GM12878 (cell line): ENCODE measurements at regions not wholly inside any gene's neighbourhood (a gene's known extent, or its start where the extent isn't known, plus 50 kb on each side); places are given as distances from the start of the nearest gene placed in this dataset.

Experiments
- BHLHE40 ChIP-seq, 2 experiments: fragments of 450-650 bp in 1 of 2; IDR thresholded peaks; 2 replicates each; pipeline ENCODE4 v1.6.1; 2011 to 2017; ENCODE audit warnings: low read depth in 2 of 2, borderline replicate concordance in 1 of 2, improper control_type of control experiment in 1 of 2, low read length in 1 of 2, mild to moderate bottlenecking in 1 of 2
- CBFB ChIP-seq: IDR thresholded peaks from 2 replicates; pipeline ENCODE4 v1.6.1; 2016; ENCODE audit warnings: antibody characterized with exemption, low read depth
- CHD2 ChIP-seq: IDR thresholded peaks from 2 replicates; pipeline ENCODE4 v1.6.1; 2011; ENCODE audit warnings: low read depth, low read length, improper control_type of control experiment, borderline replicate concordance
- CREM ChIP-seq: IDR thresholded peaks from 2 replicates; pipeline ENCODE4 v1.6.1; 2014; ENCODE audit warnings: antibody characterized with exemption, low read depth
- ETV6 ChIP-seq, 2 experiments: fragments of 450-650 bp in 1 of 2; IDR thresholded peaks in 1 of 2; conservative IDR thresholded peaks in 1 of 2; 2 replicates each; pipeline ENCODE4 v1.6.1; 2014; ENCODE audit warnings: antibody characterized with exemption in 1 of 2, borderline replicate concordance in 1 of 2, low read depth in 1 of 2, mild to moderate bottlenecking in 1 of 2, moderate library complexity in 1 of 2
- GABPA ChIP-seq: IDR thresholded peaks from 2 replicates; pipeline ENCODE4 v1.6.1; 2014; ENCODE audit warnings: antibody characterized with exemption, low read depth, mild to moderate bottlenecking, inconsistent platforms
- HDAC2 ChIP-seq: fragments of 200-600 bp; sonication (generic); IDR thresholded peaks from 2 replicates; pipeline ENCODE4 v1.6.1; 2017
- LARP7 ChIP-seq: fragments of 450-650 bp; IDR thresholded peaks from 2 replicates; pipeline ENCODE4 v1.6.1; 2017; ENCODE audit warnings: mild to moderate bottlenecking
- MTA2 ChIP-seq: fragments of 450-650 bp; IDR thresholded peaks from 2 replicates; pipeline ENCODE4 v1.6.1; 2016; ENCODE audit warnings: low read depth, mild to moderate bottlenecking, moderate library complexity
- MTA3 ChIP-seq: IDR thresholded peaks from 2 replicates; pipeline ENCODE4 v1.6.1; 2012; ENCODE audit warnings: low read length, inconsistent platforms, borderline replicate concordance
- MXI1 ChIP-seq: fragments of 150-350 bp; IDR thresholded peaks from 2 replicates; pipeline ENCODE4 v1.6.1; 2011; ENCODE audit warnings: low read depth, mild to moderate bottlenecking, inconsistent platforms, low read length, improper control_type of control experiment
- RUNX3 ChIP-seq: IDR thresholded peaks from 2 replicates; pipeline ENCODE4 v1.6.1; 2012; ENCODE audit warnings: low read length, inconsistent platforms
- SPI1 ChIP-seq: IDR thresholded peaks from 2 replicates; pipeline ENCODE4 v1.6.1; 2011; ENCODE audit warnings: low read depth, mild to moderate bottlenecking, low read length, moderate library complexity, borderline replicate concordance; ENCODE audit not compliant: insufficient read depth
- ZZZ3 ChIP-seq: IDR thresholded peaks from 2 replicates; pipeline ENCODE4 v1.6.1; 2011; ENCODE audit warnings: low read depth; ENCODE audit not compliant: control insufficient read depth, insufficient read length
- TF ChIP-seq, protein P1 (sequence below): IDR thresholded peaks from 2 replicates; pipeline ENCODE4 v1.6.1; 2011; ENCODE audit warnings: low read depth, low read length, improper control_type of control experiment, borderline replicate concordance
- TF ChIP-seq, protein P2 (sequence below): fragments of 450-650 bp; formaldehyde crosslinking; IDR thresholded peaks from 2 replicates; pipeline ENCODE4 v1.4.0; 2020; ENCODE audit warnings: mild to moderate bottlenecking, moderate library complexity
- TF ChIP-seq, protein P3 (sequence below): fragments of 450-650 bp; IDR thresholded peaks from 2 replicates; pipeline ENCODE4 v1.6.1; 2017; ENCODE audit warnings: mild to moderate bottlenecking, moderate library complexity
- TF ChIP-seq, protein P4 (sequence below): fragments of 450-650 bp; IDR thresholded peaks from 2 replicates; pipeline ENCODE4 v1.6.1; 2017; ENCODE audit warnings: mild to moderate bottlenecking, low read depth, inconsistent platforms; ENCODE audit not compliant: poor library complexity, severe bottlenecking
- TF ChIP-seq, protein P5 (sequence below): IDR thresholded peaks from 2 replicates; pipeline ENCODE4 v1.6.1; 2011; ENCODE audit warnings: borderline replicate concordance, low read depth, mild to moderate bottlenecking, moderate library complexity, mixed read lengths, low read length; ENCODE audit not compliant: insufficient read depth; ENCODE audit errors: extremely low read length

DNA sequence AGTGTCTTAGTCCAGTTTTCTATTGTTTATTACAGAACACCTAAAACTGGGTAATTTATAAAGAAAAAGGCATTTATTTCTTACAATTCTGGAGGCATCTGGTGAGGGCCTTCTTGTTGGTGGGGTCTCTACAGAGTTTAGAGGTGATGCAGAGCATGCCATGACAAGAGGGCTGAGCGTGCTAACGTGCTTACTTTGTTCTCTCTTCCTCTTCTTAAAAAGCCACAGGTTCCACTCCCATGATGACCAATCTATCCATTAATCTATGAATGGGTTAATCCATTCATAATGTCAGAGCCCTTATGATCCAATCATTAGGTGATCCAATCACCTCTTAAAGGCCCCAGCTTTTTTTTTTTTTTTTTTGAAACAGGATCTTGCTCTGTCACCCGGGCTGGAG, 291.5 kb upstream of the GALNTL6 start (continued):
- TF ChIP-seq, protein P1, sequence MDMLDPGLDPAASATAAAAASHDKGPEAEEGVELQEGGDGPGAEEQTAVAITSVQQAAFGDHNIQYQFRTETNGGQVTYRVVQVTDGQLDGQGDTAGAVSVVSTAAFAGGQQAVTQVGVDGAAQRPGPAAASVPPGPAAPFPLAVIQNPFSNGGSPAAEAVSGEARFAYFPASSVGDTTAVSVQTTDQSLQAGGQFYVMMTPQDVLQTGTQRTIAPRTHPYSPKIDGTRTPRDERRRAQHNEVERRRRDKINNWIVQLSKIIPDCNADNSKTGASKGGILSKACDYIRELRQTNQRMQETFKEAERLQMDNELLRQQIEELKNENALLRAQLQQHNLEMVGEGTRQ: no peak
- TF ChIP-seq MTA3 (no peak), ZZZ3 (no peak), GABPA (no peak), LARP7 (no peak), CHD2 (no peak), RUNX3 (peak; percentile 26; the same call in 1 of the 2 replicates), BHLHE40 (IDR thresholded peaks at IDR 0.05; ENCODE audit: borderline replicate concordance in 1 of 2, low read depth in 2 of 2, low read length in 1 of 2) (no peak), HDAC2 (no peak), SPI1 (peak; percentile 48; the same call in 1 of the 2 replicates), MTA2 (peak; percentile 28; the same call in 1 of the 2 replicates), ETV6 (conservative IDR thresholded peaks at IDR 0.05 in 1 of 2, IDR thresholded peaks at IDR 0.05 in 1 of 2; ENCODE audit: borderline replicate concordance in 1 of 2, low read depth in 1 of 2) (no peak), CREM (no peak), CBFB (no peak), MXI1 (no peak)
- TF ChIP-seq, protein P2, sequence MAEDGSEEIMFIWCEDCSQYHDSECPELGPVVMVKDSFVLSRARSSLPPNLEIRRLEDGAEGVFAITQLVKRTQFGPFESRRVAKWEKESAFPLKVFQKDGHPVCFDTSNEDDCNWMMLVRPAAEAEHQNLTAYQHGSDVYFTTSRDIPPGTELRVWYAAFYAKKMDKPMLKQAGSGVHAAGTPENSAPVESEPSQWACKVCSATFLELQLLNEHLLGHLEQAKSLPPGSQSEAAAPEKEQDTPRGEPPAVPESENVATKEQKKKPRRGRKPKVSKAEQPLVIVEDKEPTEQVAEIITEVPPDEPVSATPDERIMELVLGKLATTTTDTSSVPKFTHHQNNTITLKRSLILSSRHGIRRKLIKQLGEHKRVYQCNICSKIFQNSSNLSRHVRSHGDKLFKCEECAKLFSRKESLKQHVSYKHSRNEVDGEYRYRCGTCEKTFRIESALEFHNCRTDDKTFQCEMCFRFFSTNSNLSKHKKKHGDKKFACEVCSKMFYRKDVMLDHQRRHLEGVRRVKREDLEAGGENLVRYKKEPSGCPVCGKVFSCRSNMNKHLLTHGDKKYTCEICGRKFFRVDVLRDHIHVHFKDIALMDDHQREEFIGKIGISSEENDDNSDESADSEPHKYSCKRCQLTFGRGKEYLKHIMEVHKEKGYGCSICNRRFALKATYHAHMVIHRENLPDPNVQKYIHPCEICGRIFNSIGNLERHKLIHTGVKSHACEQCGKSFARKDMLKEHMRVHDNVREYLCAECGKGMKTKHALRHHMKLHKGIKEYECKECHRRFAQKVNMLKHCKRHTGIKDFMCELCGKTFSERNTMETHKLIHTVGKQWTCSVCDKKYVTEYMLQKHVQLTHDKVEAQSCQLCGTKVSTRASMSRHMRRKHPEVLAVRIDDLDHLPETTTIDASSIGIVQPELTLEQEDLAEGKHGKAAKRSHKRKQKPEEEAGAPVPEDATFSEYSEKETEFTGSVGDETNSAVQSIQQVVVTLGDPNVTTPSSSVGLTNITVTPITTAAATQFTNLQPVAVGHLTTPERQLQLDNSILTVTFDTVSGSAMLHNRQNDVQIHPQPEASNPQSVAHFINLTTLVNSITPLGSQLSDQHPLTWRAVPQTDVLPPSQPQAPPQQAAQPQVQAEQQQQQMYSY (CRISPR knock-in tag): no peak
- TF ChIP-seq, protein P3, sequence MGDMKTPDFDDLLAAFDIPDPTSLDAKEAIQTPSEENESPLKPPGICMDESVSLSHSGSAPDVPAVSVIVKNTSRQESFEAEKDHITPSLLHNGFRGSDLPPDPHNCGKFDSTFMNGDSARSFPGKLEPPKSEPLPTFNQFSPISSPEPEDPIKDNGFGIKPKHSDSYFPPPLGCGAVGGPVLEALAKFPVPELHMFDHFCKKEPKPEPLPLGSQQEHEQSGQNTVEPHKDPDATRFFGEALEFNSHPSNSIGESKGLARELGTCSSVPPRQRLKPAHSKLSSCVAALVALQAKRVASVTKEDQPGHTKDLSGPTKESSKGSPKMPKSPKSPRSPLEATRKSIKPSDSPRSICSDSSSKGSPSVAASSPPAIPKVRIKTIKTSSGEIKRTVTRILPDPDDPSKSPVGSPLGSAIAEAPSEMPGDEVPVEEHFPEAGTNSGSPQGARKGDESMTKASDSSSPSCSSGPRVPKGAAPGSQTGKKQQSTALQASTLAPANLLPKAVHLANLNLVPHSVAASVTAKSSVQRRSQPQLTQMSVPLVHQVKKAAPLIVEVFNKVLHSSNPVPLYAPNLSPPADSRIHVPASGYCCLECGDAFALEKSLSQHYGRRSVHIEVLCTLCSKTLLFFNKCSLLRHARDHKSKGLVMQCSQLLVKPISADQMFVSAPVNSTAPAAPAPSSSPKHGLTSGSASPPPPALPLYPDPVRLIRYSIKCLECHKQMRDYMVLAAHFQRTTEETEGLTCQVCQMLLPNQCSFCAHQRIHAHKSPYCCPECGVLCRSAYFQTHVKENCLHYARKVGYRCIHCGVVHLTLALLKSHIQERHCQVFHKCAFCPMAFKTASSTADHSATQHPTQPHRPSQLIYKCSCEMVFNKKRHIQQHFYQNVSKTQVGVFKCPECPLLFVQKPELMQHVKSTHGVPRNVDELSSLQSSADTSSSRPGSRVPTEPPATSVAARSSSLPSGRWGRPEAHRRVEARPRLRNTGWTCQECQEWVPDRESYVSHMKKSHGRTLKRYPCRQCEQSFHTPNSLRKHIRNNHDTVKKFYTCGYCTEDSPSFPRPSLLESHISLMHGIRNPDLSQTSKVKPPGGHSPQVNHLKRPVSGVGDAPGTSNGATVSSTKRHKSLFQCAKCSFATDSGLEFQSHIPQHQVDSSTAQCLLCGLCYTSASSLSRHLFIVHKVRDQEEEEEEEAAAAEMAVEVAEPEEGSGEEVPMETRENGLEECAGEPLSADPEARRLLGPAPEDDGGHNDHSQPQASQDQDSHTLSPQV: no peak
- TF ChIP-seq, protein P4, sequence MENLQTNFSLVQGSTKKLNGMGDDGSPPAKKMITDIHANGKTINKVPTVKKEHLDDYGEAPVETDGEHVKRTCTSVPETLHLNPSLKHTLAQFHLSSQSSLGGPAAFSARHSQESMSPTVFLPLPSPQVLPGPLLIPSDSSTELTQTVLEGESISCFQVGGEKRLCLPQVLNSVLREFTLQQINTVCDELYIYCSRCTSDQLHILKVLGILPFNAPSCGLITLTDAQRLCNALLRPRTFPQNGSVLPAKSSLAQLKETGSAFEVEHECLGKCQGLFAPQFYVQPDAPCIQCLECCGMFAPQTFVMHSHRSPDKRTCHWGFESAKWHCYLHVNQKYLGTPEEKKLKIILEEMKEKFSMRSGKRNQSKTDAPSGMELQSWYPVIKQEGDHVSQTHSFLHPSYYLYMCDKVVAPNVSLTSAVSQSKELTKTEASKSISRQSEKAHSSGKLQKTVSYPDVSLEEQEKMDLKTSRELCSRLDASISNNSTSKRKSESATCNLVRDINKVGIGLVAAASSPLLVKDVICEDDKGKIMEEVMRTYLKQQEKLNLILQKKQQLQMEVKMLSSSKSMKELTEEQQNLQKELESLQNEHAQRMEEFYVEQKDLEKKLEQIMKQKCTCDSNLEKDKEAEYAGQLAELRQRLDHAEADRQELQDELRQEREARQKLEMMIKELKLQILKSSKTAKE: no peak
- TF ChIP-seq, protein P5, sequence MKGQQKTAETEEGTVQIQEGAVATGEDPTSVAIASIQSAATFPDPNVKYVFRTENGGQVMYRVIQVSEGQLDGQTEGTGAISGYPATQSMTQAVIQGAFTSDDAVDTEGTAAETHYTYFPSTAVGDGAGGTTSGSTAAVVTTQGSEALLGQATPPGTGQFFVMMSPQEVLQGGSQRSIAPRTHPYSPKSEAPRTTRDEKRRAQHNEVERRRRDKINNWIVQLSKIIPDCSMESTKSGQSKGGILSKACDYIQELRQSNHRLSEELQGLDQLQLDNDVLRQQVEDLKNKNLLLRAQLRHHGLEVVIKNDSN: no peak
